HepG2 (cell line): ENCODE measurements at regions not wholly inside any gene's neighbourhood (a gene's known extent, or its start where the extent isn't known, plus 50 kb on each side); places are given as distances from the start of the nearest gene placed in this dataset.

Source experiments
- MLXIP ChIP-seq: sonication (generic); formaldehyde crosslinking; IDR thresholded peaks from 2 replicates; pipeline ENCODE4 v1.9.0; 2021; ENCODE audit warnings: missing genetic modification reagents, borderline replicate concordance
- THAP11 ChIP-seq: IDR thresholded peaks from 2 replicates; pipeline ENCODE4 v1.6.1; 2016; ENCODE audit warnings: missing biosample characterization, missing genetic modification reagents
- UBTF ChIP-seq: sonication (generic); formaldehyde crosslinking; IDR thresholded peaks from 2 replicates; pipeline ENCODE4 v1.4.0; 2020; ENCODE audit warnings: mild to moderate bottlenecking, missing genetic modification reagents
- ZFP36L1 ChIP-seq: sonication (generic); formaldehyde crosslinking; IDR thresholded peaks from 2 replicates; pipeline ENCODE4 v1.8.0; 2022; ENCODE audit warnings: mild to moderate bottlenecking, missing genetic modification reagents, moderate library complexity
- ZNF383 ChIP-seq: sonication (generic); formaldehyde crosslinking; IDR thresholded peaks from 2 replicates; pipeline ENCODE4 v1.4.0; 2020; ENCODE audit warnings: missing genetic modification reagents, mild to moderate bottlenecking, borderline replicate concordance
- ZNF460 ChIP-seq: sonication (generic); formaldehyde crosslinking; IDR thresholded peaks from 2 replicates; pipeline ENCODE4 v1.5.1; 2020; ENCODE audit warnings: missing genetic modification reagents, mild to moderate bottlenecking, borderline replicate concordance
- ZNF576 ChIP-seq: sonication (generic); formaldehyde crosslinking; IDR thresholded peaks from 2 replicates; pipeline ENCODE4 v1.4.0; 2020; ENCODE audit warnings: mild to moderate bottlenecking, missing genetic modification reagents
- TF ChIP-seq, protein P1 (sequence below): sonication (generic); formaldehyde crosslinking; IDR thresholded peaks from 2 replicates; pipeline ENCODE4 v1.4.0; 2020; ENCODE audit warnings: mild to moderate bottlenecking, missing genetic modification reagents, borderline replicate concordance

- no peak for TF ChIP-seq UBTF
- TF ChIP-seq, protein P1, sequence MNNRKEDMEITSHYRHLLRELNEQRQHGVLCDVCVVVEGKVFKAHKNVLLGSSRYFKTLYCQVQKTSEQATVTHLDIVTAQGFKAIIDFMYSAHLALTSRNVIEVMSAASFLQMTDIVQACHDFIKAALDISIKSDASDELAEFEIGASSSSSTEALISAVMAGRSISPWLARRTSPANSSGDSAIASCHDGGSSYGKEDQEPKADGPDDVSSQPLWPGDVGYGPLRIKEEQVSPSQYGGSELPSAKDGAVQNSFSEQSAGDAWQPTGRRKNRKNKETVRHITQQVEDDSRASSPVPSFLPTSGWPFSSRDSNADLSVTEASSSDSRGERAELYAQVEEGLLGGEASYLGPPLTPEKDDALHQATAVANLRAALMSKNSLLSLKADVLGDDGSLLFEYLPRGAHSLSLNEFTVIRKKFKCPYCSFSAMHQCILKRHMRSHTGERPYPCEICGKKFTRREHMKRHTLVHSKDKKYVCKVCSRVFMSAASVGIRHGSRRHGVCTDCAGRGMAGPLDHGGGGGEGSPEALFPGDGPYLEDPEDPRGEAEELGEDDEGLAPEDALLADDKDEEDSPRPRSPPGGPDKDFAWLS, result no peak
- TF ChIP-seq ZNF460 (CRISPR knock-in tag), result no peak
- no peak for TF ChIP-seq ZNF383 (CRISPR knock-in tag)
- no peak for TF ChIP-seq ZNF576
- TF ChIP-seq ZFP36L1 (CRISPR knock-in tag), result no peak
- TF ChIP-seq MLXIP (CRISPR knock-in tag), result no peak
- TF ChIP-seq THAP11 (CRISPR knock-in tag), result no peak
Measured at GRCh38 chr2:164146441-164146840, 410.6 kb upstream of the FIGN start (continued).
